OCI-LY3 (cell line): ENCODE measurements at regions not wholly inside any gene's neighbourhood (a gene's known extent, or its start where the extent isn't known, plus 50 kb on each side); places are given as distances from the start of the nearest gene placed in this dataset.

Source experiments
- H2AFZ ChIP-seq: fragments of 200-600, 300-600 bp; shearing (Covaris generic); 2 replicates; pipeline ENCODE4 v1.6.0; 2014; ENCODE audit warnings: antibody characterized with exemption, low read depth, low read length
- H3K27ac ChIP-seq: fragments of 200-600, 300-600 bp; sonication (generic); 2 replicates; pipeline ENCODE4 v1.5.1; 2014; ENCODE audit warnings: mild to moderate bottlenecking, low read length, moderate library complexity, mixed read lengths
- H3K27me3 ChIP-seq: fragments of 200-600, 300-600 bp; sonication (generic); 2 replicates; pipeline ENCODE4 v1.6.1; 2014; ENCODE audit warnings: low read depth, low read length, mixed read lengths
- H3K36me3 ChIP-seq: fragments of 200-600, 300-600 bp; sonication (generic); replicated peaks from 2 replicates; pipeline ENCODE3; 2014; ENCODE audit warnings: low read depth, low read length, mixed read lengths
- H3K4me1 ChIP-seq: fragments of 300-600, 200-600 bp; sonication (generic); 2 replicates; pipeline ENCODE4 v1.6.1; 2014; ENCODE audit warnings: low read length, mixed read lengths
- H3K4me2 ChIP-seq: fragments of 200-600, 300-600 bp; sonication (generic); 2 replicates; pipeline ENCODE4 v1.6.1; 2014; ENCODE audit warnings: low read length, mixed read lengths
- H3K4me3 ChIP-seq: fragments of 300-600, 200-600 bp; sonication (generic); 2 replicates; pipeline ENCODE4 v1.5.1; 2014; ENCODE audit warnings: antibody characterized with exemption, mild to moderate bottlenecking, low read length, moderate library complexity
- H3K79me2 ChIP-seq: fragments of 300-600, 200-600 bp; shearing (Covaris generic); 2 replicates; pipeline ENCODE4 v1.6.1; 2014; ENCODE audit warnings: mild to moderate bottlenecking, low read length, mixed read lengths
- H3K9ac ChIP-seq: fragments of 300-600, 200-600 bp; shearing (Covaris generic); 2 replicates; pipeline ENCODE4 v1.6.0; 2014; ENCODE audit warnings: mild to moderate bottlenecking, low read length, moderate library complexity
- H3K9me3 ChIP-seq: fragments of 200-600, 300-600 bp; shearing (Covaris generic); 2 replicates; pipeline ENCODE4 v1.6.1; 2014; ENCODE audit warnings: low read length, mixed read lengths; ENCODE audit not compliant: insufficient read depth
- H4K20me1 ChIP-seq: fragments of 200-600, 300-600 bp; sonication (generic); 2 replicates; pipeline ENCODE4 v1.6.1; 2016; ENCODE audit warnings: low read length, mixed read lengths; ENCODE audit not compliant: insufficient read depth
- CTCF ChIP-seq: fragments of 200-600, 300-600 bp; sonication (generic); IDR thresholded peaks from 2 replicates; pipeline ENCODE4 v1.5.1; 2014; ENCODE audit warnings: antibody characterized with exemption, low read length, low read depth
- EZH2phosphoT487 ChIP-seq: fragments of 200-600 bp; shearing (Covaris generic); IDR thresholded peaks from 2 replicates; pipeline ENCODE4 v1.6.1; 2018; ENCODE audit warnings: antibody characterized with exemption, mixed run types, low read depth

- Histone ChIP-seq H3K79me2 (no peaks in the 10 kb centered on the region), H3K4me2 (no peak overlapping the region), H3K27me3 (peaks cover 40% of the 10 kb centered on the region), H4K20me1 (no peaks in the 10 kb centered on the region), H3K27ac (no peak overlapping the region), H3K4me3 (no peak overlapping the region), H2AFZ (no peak overlapping the region), H3K4me1 (no peaks in the 10 kb centered on the region), H3K9me3 (no peaks in the 10 kb centered on the region), H3K36me3 (no peaks in the 10 kb centered on the region), H3K9ac (no peak overlapping the region)
- TF ChIP-seq CTCF (no peak), EZH2phosphoT487 (no peak)
These were observed 334.0 kb upstream of the CHD6 start for GRCh38 chr20:41952166-41952565.

GRCh38 chr20:41951615-41952014, 333.4 kb upstream of the CHD6 start:
- Histone ChIP-seq H4K20me1 (no peaks in the 10 kb centered on the region), H3K4me3 (no peak overlapping the region), H2AFZ (no peak overlapping the region), H3K9ac (no peak overlapping the region), H3K27me3 (peaks cover 43% of the 10 kb centered on the region), H3K4me1 (no peaks in the 10 kb centered on the region), H3K79me2 (no peaks in the 10 kb centered on the region), H3K9me3 (no peaks in the 10 kb centered on the region), H3K4me2 (no peak overlapping the region), H3K36me3 (no peaks in the 10 kb centered on the region), H3K27ac (no peak overlapping the region)
- TF ChIP-seq EZH2phosphoT487 (no peak), CTCF (no peak)

- TF ChIP-seq EZH2phosphoT487 (no peak), CTCF (no peak)
- Histone ChIP-seq H3K27me3 (peaks cover 58% of the 10 kb centered on the region), H3K4me2 (no peak overlapping the region), H3K4me3 (no peak overlapping the region), H3K9ac (no peak overlapping the region), H3K27ac (no peak overlapping the region), H3K36me3 (no peaks in the 10 kb centered on the region), H3K9me3 (no peaks in the 10 kb centered on the region), H3K79me2 (no peaks in the 10 kb centered on the region), H3K4me1 (no peaks in the 10 kb centered on the region), H2AFZ (no peak overlapping the region), H4K20me1 (no peaks in the 10 kb centered on the region)
These were observed 321.5 kb upstream of the CHD6 start for GRCh38 chr20:41939659-41940058.

- H3K9ac ChIP-seq, result no peak overlapping the region
- TF ChIP-seq CTCF (no peak), EZH2phosphoT487 (no peak)
- no peak overlapping the region for H2AFZ ChIP-seq
- H3K36me3 ChIP-seq, result no peaks in the 10 kb centered on the region
- no peaks in the 10 kb centered on the region for H4K20me1 ChIP-seq
- H3K4me3 ChIP-seq, result no peak overlapping the region
- H3K4me2 ChIP-seq, result no peak overlapping the region
- H3K4me1 ChIP-seq, result no peaks in the 10 kb centered on the region
- peaks cover 53% of the 10 kb centered on the region for H3K27me3 ChIP-seq
- no peaks in the 10 kb centered on the region for H3K9me3 ChIP-seq
- H3K27ac ChIP-seq, result no peak overlapping the region
- no peaks in the 10 kb centered on the region for H3K79me2 ChIP-seq
These were observed 320.2 kb upstream of the CHD6 start for GRCh38 chr20:41938353-41938752.
